H1 (cell line): ENCODE measurements at regions not wholly inside any gene's neighbourhood (a gene's known extent, or its start where the extent isn't known, plus 50 kb on each side); places are given as distances from the start of the nearest gene placed in this dataset.

ENCODE experiments used
- CTCF ChIA-PET: fragments of 300-600 bp; sonication (Branson Sonifier 250); formaldehyde crosslinking; loops from one replicate; lab custom pipeline; 2021; ENCODE audit not compliant: partially characterized antibody; lab: Charles Lee
- POLR2A ChIA-PET: fragments of 300-600 bp; sonication (Branson Sonifier 250); formaldehyde crosslinking; loops from one replicate; lab custom pipeline; 2021; ENCODE audit warnings: inconsistent platforms; ENCODE audit not compliant: partially characterized antibody; lab: Charles Lee
- DNase-seq, 2 experiments: peaks; one replicate each; pipeline versions ENCODE4 v3.0.0 to v3.0.0-alpha.2; 2010 to 2022; ENCODE audit warnings: low spot score in 2 of 2, low read depth in 1 of 2, mixed read lengths in 1 of 2
- FAIRE-seq: peaks from 2 replicates; lab custom pipeline; 2011; peaks lifted over from hg19 to GRCh38; lab: Jason Lieb, UNC
- H2AFZ ChIP-seq: 2 replicates; pipeline ENCODE4 v1.8.1; 2012; ENCODE audit warnings: low read length, inconsistent platforms
- H2AK5ac ChIP-seq: 2 replicates; pipeline ENCODE4 v1.6.1; 2013; ENCODE audit warnings: low read depth, low read length
- H2BK120ac ChIP-seq: replicated peaks from 2 replicates; pipeline ENCODE3; 2013; ENCODE audit warnings: low read depth, low read length, inconsistent platforms
- H2BK12ac ChIP-seq: 2 replicates; pipeline ENCODE4 v1.6.1; 2013; ENCODE audit warnings: low read depth, low read length
- H2BK15ac ChIP-seq: 2 replicates; pipeline ENCODE4 v1.6.1; 2013; ENCODE audit warnings: low read length
- H2BK20ac ChIP-seq: 2 replicates; pipeline ENCODE4 v1.6.1; 2013; ENCODE audit warnings: low read length
- H2BK5ac ChIP-seq: 2 replicates; pipeline ENCODE4 v1.6.1; 2013; ENCODE audit warnings: low read depth, low read length
- H3K14ac ChIP-seq: 2 replicates; pipeline ENCODE4 v1.6.1; 2013; ENCODE audit warnings: inconsistent platforms; ENCODE audit not compliant: insufficient read length
- H3K18ac ChIP-seq: 2 replicates; pipeline ENCODE4 v1.6.1; 2013; ENCODE audit warnings: low read length; ENCODE audit errors: extremely low read depth
- H3K23ac ChIP-seq: 2 replicates; pipeline ENCODE4 v1.6.1; 2013; ENCODE audit warnings: inconsistent platforms; ENCODE audit not compliant: insufficient read length
- H3K23me2 ChIP-seq: 2 replicates; pipeline ENCODE4 v1.6.1; 2013; ENCODE audit warnings: low read depth, low read length
- H3K27ac ChIP-seq: 2 replicates; pipeline ENCODE4 v1.6.1; 2011; ENCODE audit warnings: low read depth, low read length, inconsistent platforms
- H3K27me3 ChIP-seq, 4 experiments: replicated peaks in 1 of 4; 1 replicate in 1 of 4; 2 replicates in 3 of 4; pipeline versions ENCODE4 v1.6.1 to v1.8.1; 2011 to 2013; ENCODE audit warnings: low read length in 3 of 4, mild to moderate bottlenecking in 3 of 4, inconsistent platforms in 2 of 4, mixed read lengths in 2 of 4, moderate library complexity in 1 of 4; ENCODE audit not compliant: control insufficient read depth in 3 of 4, insufficient read depth in 3 of 4; ENCODE audit errors: extremely low read depth in 1 of 4
- H3K36me3 ChIP-seq, 4 experiments: 2 replicates each; pipeline versions ENCODE4 v1.6.1 to v1.8.1; 2011 to 2013; ENCODE audit warnings: mild to moderate bottlenecking in 4 of 4, low read length in 3 of 4, moderate library complexity in 2 of 4, control low read depth in 1 of 4, inconsistent platforms in 1 of 4; ENCODE audit not compliant: insufficient read depth in 4 of 4, control insufficient read depth in 2 of 4
- H3K4ac ChIP-seq: replicated peaks from 2 replicates; pipeline ENCODE3; 2013; ENCODE audit warnings: low read length, low read depth, mixed read lengths, inconsistent platforms; ENCODE audit not compliant: insufficient read length
- H3K4me1 ChIP-seq, 4 experiments: replicated peaks in 1 of 4; 1 replicate in 1 of 4; 2 replicates in 3 of 4; pipeline versions ENCODE4 v1.6.1 to v1.8.1; 2011 to 2013; ENCODE audit warnings: low read length in 3 of 4, inconsistent platforms in 2 of 4, mixed read lengths in 1 of 4; ENCODE audit not compliant: insufficient read depth in 4 of 4, control insufficient read depth in 3 of 4
- H3K4me2 ChIP-seq, 2 experiments: 2 replicates each; pipeline versions ENCODE4 v1.6.1 to v1.8.1; 2011 to 2013; ENCODE audit warnings: low read depth in 2 of 2, low read length in 2 of 2, control low read depth in 1 of 2, inconsistent platforms in 1 of 2, mild to moderate bottlenecking in 1 of 2; ENCODE audit not compliant: insufficient read depth in 1 of 2
- H3K4me3 ChIP-seq, 4 experiments: fragments of 200-600, 300-600 bp in 1 of 4; sonication (generic), shearing (Covaris generic), sonication (Bioruptor Twin) in 1 of 4; 2 replicates each; pipeline versions ENCODE4 v1.5.1 to v1.8.1; 2011 to 2016; ENCODE audit warnings: low read length in 4 of 4, low read depth in 3 of 4, control low read depth in 2 of 4, inconsistent platforms in 2 of 4, mild to moderate bottlenecking in 2 of 4, mixed read lengths in 1 of 4, moderate library complexity in 1 of 4; ENCODE audit not compliant: insufficient read depth in 2 of 4; ENCODE audit errors: extremely low read depth in 1 of 4
- H3K56ac ChIP-seq: replicated peaks from 2 replicates; pipeline ENCODE3; 2013; ENCODE audit warnings: low read depth, mild to moderate bottlenecking, mixed read lengths, low read length, inconsistent platforms; ENCODE audit not compliant: insufficient read length
- H3K79me1 ChIP-seq: 2 replicates; pipeline ENCODE4 v1.6.1; 2013; ENCODE audit warnings: low read depth, low read length, control low read depth
- H3K79me2 ChIP-seq, 2 experiments: 2 replicates each; pipeline versions ENCODE4 v1.6.1 to v1.8.1; 2012 to 2013; ENCODE audit warnings: low read length in 2 of 2, mild to moderate bottlenecking in 2 of 2, inconsistent platforms in 1 of 2; ENCODE audit not compliant: insufficient read depth in 2 of 2, control insufficient read depth in 1 of 2
- H3K9ac ChIP-seq, 4 experiments: replicated peaks in 1 of 4; 1 replicate in 1 of 4; 2 replicates in 3 of 4; pipeline versions ENCODE4 v1.6.1 to v1.8.1; 2011 to 2013; ENCODE audit warnings: low read depth in 3 of 4, low read length in 3 of 4, control low read depth in 2 of 4, mild to moderate bottlenecking in 2 of 4, moderate library complexity in 2 of 4, inconsistent platforms in 1 of 4; ENCODE audit errors: extremely low read depth in 1 of 4
- H3K9me3 ChIP-seq, 2 experiments: 2 replicates each; pipeline versions ENCODE4 v1.6.1 to v1.8.1; 2012 to 2013; ENCODE audit warnings: mild to moderate bottlenecking in 2 of 2, moderate library complexity in 2 of 2, control low read depth in 1 of 2, inconsistent platforms in 1 of 2, low read depth in 1 of 2, low read length in 1 of 2, mixed read lengths in 1 of 2; ENCODE audit not compliant: insufficient read depth in 2 of 2
- H4K20me1 ChIP-seq, 2 experiments: replicated peaks in 1 of 2; 2 replicates each; pipeline versions ENCODE3 to v1.8.1; 2011 to 2013; ENCODE audit warnings: inconsistent platforms in 2 of 2, low read length in 2 of 2, mild to moderate bottlenecking in 1 of 2; ENCODE audit not compliant: insufficient read depth in 2 of 2, control insufficient read depth in 1 of 2
- H4K5ac ChIP-seq: 2 replicates; pipeline ENCODE4 v1.6.1; 2013; ENCODE audit warnings: low read length, low read depth, mixed read lengths, inconsistent platforms; ENCODE audit not compliant: insufficient read length
- H4K8ac ChIP-seq: 2 replicates; pipeline ENCODE4 v1.8.0; 2013; ENCODE audit warnings: mild to moderate bottlenecking, moderate library complexity, low read length, inconsistent platforms; ENCODE audit not compliant: insufficient read depth; ENCODE audit errors: extremely low read depth
- H4K91ac ChIP-seq: replicated peaks from 2 replicates; pipeline ENCODE3; 2013; ENCODE audit warnings: low read length, mixed read lengths, inconsistent platforms; ENCODE audit not compliant: insufficient read length
- TEAD4 ChIP-seq: IDR thresholded peaks from 2 replicates; pipeline ENCODE4 v1.6.1; 2012; ENCODE audit warnings: low read depth, low read length, inconsistent platforms, mixed read lengths
- WGBS, 2 experiments: shearing (Covaris generic) in 1 of 2; methylation state at CpG; one replicate each; pipeline versions ENCODE4 v1.1.6 to v1.1.7; 2013 to 2015; ENCODE audit warnings: low lambda C conversion rate in 2 of 2, mixed read lengths in 2 of 2, inconsistent platforms in 1 of 2, low coverage in 1 of 2, missing lambda C conversion rate in 1 of 2; ENCODE audit not compliant: insufficient replicate concordance in 2 of 2, insufficient coverage in 1 of 2, insufficient read length in 1 of 2; ENCODE audit errors: extremely low coverage in 1 of 2, missing lambda C conversion rate in 1 of 2; 5-methylcytosine and 5-hydroxymethylcytosine counted together

DNA sequence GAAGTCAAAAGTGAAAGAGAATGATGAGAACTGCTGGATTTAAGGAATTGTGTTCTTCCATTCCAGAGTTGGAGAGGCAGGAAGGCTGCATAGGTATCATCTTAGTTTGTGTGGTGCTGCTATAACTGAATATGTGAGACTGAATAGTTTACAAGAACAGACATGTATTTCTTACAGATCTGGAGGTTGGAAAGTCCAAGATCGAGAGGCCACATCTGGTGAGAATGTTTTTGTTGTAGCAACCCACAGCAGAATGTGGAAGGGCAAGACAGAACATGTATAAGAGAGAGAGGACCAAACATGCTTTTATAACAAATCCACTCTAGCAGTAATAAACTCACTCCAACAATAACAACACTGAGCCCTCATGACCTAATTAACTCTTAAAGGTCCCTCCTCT, 408.6 kb downstream of the FAM47B start:
- H3K23ac ChIP-seq = no peak overlapping the region
- H2BK120ac ChIP-seq = no peak overlapping the region
- H3K18ac ChIP-seq = no peak overlapping the region
- no peak overlapping the region for H4K8ac ChIP-seq
- H2AK5ac ChIP-seq = no peak overlapping the region
- no peak overlapping the region for H3K4me3 ChIP-seq
- H3K36me3 ChIP-seq = no peaks in the 10 kb centered on the region
- H4K5ac ChIP-seq = no peak overlapping the region
- no peaks in the 10 kb centered on the region for H3K4me1 ChIP-seq
- H3K4ac ChIP-seq = no peak overlapping the region
- no peak overlapping the region for H3K27ac ChIP-seq
- H2BK15ac ChIP-seq = no peak overlapping the region
- no peaks in the 10 kb centered on the region for H3K23me2 ChIP-seq
- no peaks in the 10 kb centered on the region for H3K27me3 ChIP-seq
- H2BK5ac ChIP-seq = no peak overlapping the region
- no peak overlapping the region for H2BK12ac ChIP-seq
- ChIA-PET CTCF (no interaction called here), POLR2A (no interaction called here)
- TF ChIP-seq TEAD4 = no peak
- H3K56ac ChIP-seq = no peak overlapping the region
- H3K4me2 ChIP-seq = no peak overlapping the region
- no peak overlapping the region for H2AFZ ChIP-seq
- no peak overlapping the region for H3K14ac ChIP-seq
- H3K9me3 ChIP-seq = no peaks in the 10 kb centered on the region
- H4K20me1 ChIP-seq = no peaks in the 10 kb centered on the region
- no peaks in the 10 kb centered on the region for H3K79me1 ChIP-seq
- no peak for FAIRE-seq
- 83% methylated on average over 1 of the region's 1 CpG; no CpG with 5 or more reads in 1 of the 2 experiments for WGBS, 2 experiments
- H4K91ac ChIP-seq = no peak overlapping the region
- H3K79me2 ChIP-seq = no peaks in the 10 kb centered on the region
- no peak overlapping the region for H3K9ac ChIP-seq
- no peak for DNase-seq
- no peak overlapping the region for H2BK20ac ChIP-seq
